HG03135 (cell line): ENCODE measurements at regions not wholly inside any gene's neighbourhood (a gene's known extent, or its start where the extent isn't known, plus 50 kb on each side); places are given as distances from the start of the nearest gene placed in this dataset.
"Not testable (repeated sequence)": the region's sequence is repeated elsewhere in the genome, so short reads cannot be mapped to it uniquely, and the experiment has no call there.

Experiments used
- ATAC-seq: cut with Tn5 transposase; IDR thresholded peaks from one replicate; pipeline ENCODE4 v1.9.1; 2021; ENCODE audit warnings: mild to moderate bottlenecking, moderate library complexity; ENCODE audit not compliant: unreplicated experiment

- ATAC-seq, result no peak
These were observed 56.3 kb upstream of the NCKAP5 start for GRCh38 chr2:133624551-133624950.

GRCh38 chr2:133627741-133628140, 59.5 kb upstream of the NCKAP5 start:
- ATAC-seq, result no peak

DNA sequence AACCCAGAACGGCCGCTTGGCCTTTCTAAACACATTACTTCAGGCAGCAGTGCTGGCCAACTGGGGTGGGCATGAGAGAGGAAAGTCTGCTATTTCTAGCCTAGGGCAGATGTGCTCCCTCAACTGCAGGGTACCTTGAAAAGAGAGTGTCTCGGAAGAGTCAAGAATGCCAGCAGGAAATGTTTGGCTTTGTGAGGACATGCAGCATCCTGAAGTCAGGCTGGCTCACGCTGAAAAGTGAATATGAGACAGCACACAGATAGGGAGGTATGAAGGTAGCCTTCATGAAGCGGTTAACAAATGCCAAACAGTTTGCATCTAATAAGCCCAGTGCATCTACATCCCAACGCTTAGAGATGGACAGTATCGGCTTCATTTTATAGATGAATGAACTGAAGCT, 65.0 kb upstream of the NCKAP5 start:
- ATAC-seq, result no peak

DNA sequence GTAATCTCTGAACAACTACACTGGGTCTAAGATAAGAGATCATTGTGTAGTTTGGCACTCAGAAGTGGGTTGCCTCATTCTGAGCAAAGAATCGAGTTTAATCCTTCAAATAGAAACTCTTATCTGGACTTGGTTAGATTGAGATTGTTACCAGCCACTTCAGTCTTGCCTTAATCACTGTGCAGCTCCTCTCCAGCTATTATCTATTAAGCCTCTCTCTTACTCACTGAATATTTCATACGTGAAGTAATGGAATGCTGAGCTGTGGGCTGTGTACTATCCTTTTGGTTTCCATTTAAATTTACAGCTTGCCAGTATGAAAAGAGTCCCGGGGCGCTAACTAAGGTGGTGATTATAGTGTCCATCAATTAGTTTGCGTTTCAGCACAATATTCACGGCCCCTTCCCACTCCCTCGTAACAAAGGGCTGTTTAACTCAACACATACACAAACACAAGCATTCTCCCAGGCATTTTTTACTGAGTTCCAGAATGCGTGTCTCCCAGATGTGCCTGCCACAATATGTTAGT, 65.7 kb upstream of the NCKAP5 start:
- ATAC-seq, result no peak

DNA sequence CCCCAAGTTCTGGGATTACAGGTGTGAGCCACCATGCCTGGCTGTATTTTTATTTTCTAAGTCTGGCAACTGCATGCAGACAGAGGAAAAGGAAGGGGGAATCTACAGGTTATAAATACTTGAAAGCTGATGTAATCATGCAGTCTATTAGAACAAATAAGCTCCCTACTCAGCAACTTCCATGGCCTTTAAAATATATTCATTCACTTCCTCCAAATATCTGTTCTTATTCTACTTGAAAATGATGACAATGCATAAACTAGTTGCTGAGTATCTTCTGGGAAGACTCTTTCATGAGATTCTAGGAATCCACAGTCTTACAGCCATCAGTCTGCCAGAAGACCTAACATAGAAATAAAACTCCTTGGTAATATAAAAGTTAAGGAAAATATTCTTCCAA, 66.9 kb upstream of the NCKAP5 start:
- ATAC-seq, result no peak

GRCh38 chr2:133636287-133636686, 68.0 kb upstream of the NCKAP5 start:
- ATAC-seq, result no peak

DNA sequence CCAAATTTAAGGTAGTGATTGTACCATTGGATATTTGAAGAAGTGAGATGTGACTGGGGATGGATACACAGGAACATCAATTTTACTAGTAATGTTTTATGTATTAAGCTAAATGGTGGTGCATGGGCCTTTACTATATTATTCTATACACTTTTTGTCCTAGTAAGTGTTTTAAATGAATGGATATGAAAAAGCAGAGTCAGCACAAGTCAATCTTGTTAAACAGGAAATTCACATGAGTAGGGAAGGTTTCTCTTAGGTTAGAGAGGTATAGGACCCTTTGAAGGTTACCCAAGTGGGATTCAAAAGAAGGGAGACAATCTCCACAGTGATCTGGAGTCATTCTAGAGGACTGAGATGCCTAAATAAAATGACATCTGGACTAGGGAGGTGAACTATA, 71.8 kb upstream of the NCKAP5 start:
- no peak for ATAC-seq

GRCh38 chr2:133641497-133641896, 73.2 kb upstream of the NCKAP5 start:
- no peak for ATAC-seq

GRCh38 chr2:133641942-133642725, 73.9 kb upstream of the NCKAP5 start:
- ATAC-seq, result no peak

DNA sequence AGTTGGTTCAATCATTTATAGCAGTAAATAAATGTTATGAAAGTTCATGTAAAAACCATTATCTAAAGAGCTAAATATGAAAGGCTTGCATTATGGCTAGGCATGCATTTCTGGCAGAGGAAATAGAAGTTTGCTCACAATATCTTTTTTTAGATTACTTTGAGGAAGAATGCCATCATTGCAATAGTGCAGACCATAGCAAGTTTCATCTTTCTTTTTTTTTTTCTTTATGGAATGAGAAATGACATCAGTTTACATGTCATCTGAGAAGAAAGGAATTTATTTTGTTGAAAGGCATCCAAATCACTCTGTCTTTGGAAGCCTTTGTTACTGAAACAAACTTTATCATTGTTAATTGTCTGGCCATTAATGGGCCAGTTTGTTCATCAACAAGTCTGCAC, 74.5 kb upstream of the NCKAP5 start:
- no peak for ATAC-seq

DNA sequence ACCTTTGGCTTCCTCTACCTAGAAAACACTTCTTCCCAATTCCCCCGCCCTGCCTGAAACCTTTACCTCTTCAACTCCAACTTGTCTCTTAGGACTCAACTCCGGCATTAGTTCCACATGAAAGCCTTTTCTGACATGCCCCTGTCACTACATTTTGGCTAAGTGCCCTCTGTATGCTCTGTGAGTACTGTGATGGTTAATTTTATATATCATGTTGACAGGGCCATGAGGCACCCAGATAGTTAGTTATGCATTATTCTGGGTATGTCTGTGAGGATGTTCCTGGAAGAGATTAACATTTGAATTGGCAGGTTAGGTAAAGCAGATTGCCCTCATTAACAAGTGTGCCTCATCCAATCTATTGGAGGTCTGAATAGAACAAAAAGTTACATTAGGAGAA, 75.6 kb upstream of the NCKAP5 start:
- ATAC-seq, result no peak

DNA sequence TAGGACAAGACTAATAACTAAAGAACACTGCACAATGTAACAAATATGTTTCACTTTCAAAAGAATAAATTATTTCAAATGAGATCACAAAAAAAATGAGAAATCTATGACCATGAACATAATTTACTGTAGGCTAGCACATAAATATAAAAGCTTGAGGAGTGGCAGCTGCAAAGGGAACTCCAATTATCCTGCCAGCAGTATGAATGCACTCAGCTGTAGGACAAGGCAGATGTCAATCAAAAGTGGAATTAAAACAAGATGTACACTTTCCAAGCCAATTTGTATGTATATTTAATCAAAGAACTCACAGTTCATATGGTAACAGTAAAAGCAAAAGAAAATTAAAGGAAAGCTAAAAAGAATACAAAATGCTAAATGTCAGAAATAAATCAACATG, 76.6 kb upstream of the NCKAP5 start:
- no peak for ATAC-seq

DNA sequence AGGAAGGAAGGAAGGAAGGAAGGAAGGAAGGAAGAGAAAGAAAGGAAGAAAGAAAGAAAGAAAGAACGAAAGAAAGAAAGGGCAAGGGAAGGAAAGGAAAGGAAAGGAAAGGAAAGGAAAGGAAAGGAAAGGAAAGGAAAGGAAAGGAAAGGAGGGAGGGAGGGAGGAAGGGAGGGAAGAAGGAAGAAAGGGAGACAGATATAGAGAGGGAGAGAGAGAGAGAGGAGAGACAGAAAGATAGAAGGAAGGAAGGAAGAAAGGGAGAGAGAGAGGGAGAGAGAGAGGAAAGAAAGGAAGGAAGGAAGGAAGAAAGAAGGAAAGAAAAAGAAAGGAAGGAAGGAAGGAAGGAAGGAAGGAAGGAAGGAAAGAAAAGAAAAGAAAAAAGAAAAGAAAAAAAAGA, 79.1 kb upstream of the NCKAP5 start:
- not testable (repeated sequence) for ATAC-seq

GRCh38 chr2:133651861-133652260, 83.6 kb upstream of the NCKAP5 start:
- no peak for ATAC-seq

DNA sequence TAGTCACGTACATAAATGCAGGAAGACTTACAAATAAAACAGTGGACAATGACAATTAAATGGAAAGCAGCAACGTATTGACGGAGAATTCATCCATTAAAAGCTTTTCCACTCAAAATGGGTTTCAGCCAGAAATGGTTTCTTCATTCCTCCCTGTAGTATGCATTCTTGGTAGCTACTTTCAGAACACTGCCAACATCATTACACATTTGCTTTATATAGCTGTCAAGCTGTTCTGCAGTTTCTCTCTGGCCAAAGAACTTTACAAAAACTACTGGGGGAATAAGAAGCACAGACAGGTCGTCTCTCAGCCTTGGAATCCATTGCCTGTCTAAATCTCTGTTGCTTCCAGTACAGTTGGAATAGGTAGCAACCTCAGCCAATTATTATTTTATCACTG, 84.1 kb upstream of the NCKAP5 start:
- ATAC-seq, result no peak

GRCh38 chr2:133653056-133653455, 84.8 kb upstream of the NCKAP5 start:
- ATAC-seq, result no peak

GRCh38 chr2:133654949-133655348, 86.7 kb upstream of the NCKAP5 start:
- no peak for ATAC-seq

DNA sequence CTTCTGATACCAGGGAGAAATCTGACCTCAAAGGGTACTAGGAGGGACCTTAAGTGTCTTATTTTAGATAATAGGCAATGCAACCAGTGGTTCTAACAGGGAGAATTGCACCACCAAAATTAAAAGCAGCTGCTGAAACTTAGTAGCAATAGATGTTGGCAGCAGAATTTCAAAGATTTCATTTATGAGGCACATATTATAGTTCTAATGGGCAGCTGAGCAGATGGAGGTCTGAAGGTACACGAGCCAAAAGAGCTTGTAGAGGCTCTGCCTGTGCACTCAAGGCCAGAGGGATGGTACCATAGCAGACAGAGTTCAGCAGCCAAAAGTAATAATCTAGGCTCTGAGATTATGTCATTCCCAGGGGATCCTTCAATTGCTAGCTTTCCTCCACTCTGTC, 87.3 kb upstream of the NCKAP5 start:
- ATAC-seq, result no peak

DNA sequence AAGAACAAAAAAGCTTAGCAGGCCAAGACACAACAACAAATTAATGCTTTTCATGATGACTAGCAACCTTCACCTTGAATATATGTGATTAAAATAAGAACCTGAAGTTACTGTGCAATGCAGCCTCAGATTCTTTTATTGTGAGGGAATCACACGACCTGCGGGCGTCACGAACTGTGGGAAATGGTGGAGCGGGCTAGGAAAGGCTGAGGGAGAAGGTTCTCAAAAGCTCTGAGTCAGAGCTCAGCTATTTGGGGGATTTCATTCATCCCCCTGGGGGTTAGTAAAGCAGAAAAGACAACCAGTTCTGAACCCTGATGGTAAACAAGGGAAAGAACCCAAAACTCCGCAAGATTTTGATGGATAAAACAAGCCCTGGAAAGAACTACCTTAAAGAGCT, 89.3 kb upstream of the NCKAP5 start:
- ATAC-seq, result no peak

DNA sequence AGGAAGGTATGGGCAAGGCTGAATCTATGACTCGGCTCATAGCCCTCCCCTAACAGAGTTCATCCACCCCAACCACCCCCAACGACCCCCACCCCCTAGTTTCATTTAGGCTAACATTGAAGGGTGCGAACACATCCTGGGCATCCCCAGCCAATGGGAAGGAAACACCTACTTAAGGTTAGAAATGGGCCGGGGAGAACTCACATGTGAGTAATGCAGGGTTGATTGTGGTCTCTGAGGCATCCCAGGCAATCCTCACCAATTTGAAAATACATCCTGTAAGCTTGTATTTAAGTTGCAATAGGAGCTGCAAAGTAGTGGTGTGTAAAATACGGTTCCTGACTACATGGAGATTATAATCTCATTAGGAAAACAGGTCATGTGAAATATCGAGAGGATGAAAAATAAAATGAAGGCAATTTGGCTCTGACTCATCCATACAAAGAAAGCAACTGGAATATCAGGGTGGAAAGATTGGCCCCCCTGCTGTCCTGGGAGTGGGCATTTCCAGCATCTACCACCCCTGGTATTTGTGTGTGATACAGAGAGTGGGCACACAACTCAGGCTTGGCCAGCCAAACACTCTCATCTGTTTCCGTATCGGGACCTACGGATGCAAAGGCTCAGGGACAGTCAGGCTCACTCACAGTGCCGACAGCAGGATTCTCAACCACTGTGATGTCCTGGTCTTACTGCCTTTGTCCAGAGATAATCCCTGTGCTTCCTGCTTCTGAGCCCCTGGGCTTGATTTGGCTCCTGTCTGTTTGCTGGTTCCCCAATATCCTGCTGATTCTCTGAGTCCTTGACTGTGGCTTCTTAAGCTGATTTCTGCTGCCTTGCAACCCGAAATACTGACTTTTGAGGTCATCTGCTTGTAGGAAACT, 90.0 kb upstream of the NCKAP5 start:
- ATAC-seq, result no peak

DNA sequence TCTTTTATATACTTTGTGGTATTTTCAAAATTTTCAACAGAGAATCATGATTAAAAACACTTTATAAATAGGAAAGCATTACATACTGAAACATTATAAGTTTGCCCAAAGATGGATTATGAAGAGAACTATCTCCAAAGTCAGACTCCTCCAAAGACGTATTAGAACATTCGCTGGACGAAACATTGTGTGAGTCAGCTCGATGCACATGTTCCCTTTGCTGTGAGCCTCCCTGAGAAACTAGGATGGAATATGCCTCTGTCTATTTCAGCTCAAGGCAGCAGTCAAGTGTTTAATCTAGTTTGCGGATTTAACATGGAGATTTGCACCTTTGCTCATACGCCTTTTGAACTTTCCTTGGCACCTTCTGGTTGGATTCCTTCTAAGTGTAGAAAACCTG, 92.2 kb upstream of the NCKAP5 start:
- ATAC-seq, result no peak

GRCh38 chr2:133661392-133661791, 93.1 kb upstream of the NCKAP5 start:
- no peak for ATAC-seq
